ENCODE measurements at regions not wholly inside any gene's neighbourhood (a gene's known extent, or its start where the extent isn't known, plus 50 kb on each side); places are given as distances from the start of the nearest gene placed in this dataset.

- TF ChIP-seq, protein P1, sequence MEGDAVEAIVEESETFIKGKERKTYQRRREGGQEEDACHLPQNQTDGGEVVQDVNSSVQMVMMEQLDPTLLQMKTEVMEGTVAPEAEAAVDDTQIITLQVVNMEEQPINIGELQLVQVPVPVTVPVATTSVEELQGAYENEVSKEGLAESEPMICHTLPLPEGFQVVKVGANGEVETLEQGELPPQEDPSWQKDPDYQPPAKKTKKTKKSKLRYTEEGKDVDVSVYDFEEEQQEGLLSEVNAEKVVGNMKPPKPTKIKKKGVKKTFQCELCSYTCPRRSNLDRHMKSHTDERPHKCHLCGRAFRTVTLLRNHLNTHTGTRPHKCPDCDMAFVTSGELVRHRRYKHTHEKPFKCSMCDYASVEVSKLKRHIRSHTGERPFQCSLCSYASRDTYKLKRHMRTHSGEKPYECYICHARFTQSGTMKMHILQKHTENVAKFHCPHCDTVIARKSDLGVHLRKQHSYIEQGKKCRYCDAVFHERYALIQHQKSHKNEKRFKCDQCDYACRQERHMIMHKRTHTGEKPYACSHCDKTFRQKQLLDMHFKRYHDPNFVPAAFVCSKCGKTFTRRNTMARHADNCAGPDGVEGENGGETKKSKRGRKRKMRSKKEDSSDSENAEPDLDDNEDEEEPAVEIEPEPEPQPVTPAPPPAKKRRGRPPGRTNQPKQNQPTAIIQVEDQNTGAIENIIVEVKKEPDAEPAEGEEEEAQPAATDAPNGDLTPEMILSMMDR (conservative IDR thresholded peaks at IDR 0.05; ENCODE audit: low read depth, low read length), result no peak
- no peak for TF ChIP-seq POLR2A (IDR thresholded peaks at IDR 0.05; ENCODE audit: low read depth, low read length)
- TF ChIP-seq RFX5 (IDR thresholded peaks at IDR 0.05; ENCODE audit: low read depth, low read length), result no peak
- TF ChIP-seq CHD1 (IDR thresholded peaks at IDR 0.05; ENCODE audit: low read depth, low read length), result no peak
- TF ChIP-seq RAD21 (IDR thresholded peaks at IDR 0.05; ENCODE audit: low read length), result no peak
- no peak for TF ChIP-seq SMC3 (IDR thresholded peaks at IDR 0.05; ENCODE audit: low read depth, low read length)
- TF ChIP-seq MAFK (IDR thresholded peaks at IDR 0.05; ENCODE audit: low read depth, low read length), result no peak
- TF ChIP-seq ELK1 (IDR thresholded peaks at IDR 0.05; ENCODE audit: borderline replicate concordance, low read depth, low read length), result no peak
These were observed 548.0 kb downstream of the TCERG1L start for GRCh38 chr10:130763491-130763890.
